Sigmoid colon (tissue), 6 donors: ENCODE measurements at regions not wholly inside any gene's neighbourhood (a gene's known extent, or its start where the extent isn't known, plus 50 kb on each side); places are given as distances from the start of the nearest gene placed in this dataset.

Source experiments
- DNase-seq: peaks from one replicate; pipeline ENCODE4 v3.0.0-alpha.2; 2019
- H3K27ac ChIP-seq, 4 donors: fragments of 200-600 bp; sonication (generic); one replicate each; pipeline ENCODE4 v1.5.1; 2016 to 2019; ENCODE audit warnings: mild to moderate bottlenecking in 1 of 4
- H3K27me3 ChIP-seq, 3 donors: fragments of 200-600 bp; sonication (generic); one replicate each; pipeline ENCODE4 v1.5.1; 2019; ENCODE audit warnings: mild to moderate bottlenecking in 1 of 3
- H3K36me3 ChIP-seq, 4 donors: fragments of 200-600 bp; sonication (generic); one replicate each; pipeline ENCODE4 v1.5.1; 2016 to 2019
- H3K4me1 ChIP-seq, 4 donors: fragments of 200-600 bp; sonication (generic); one replicate each; pipeline ENCODE4 v1.5.1; 2017 to 2019
- H3K4me3 ChIP-seq, 4 donors: fragments of 200-600 bp; sonication (generic); one replicate each; pipeline ENCODE4 v1.5.1; 2017 to 2019; ENCODE audit warnings: mild to moderate bottlenecking in 2 of 4, moderate library complexity in 1 of 4
- H3K9me3 ChIP-seq, 4 donors: fragments of 200-600 bp in 3 of 4; sonication (generic) in 3 of 4; one replicate each; pipeline versions ENCODE4 v1.5.1 to v1.6.1; 2013 to 2019
- EP300 ChIP-seq, 4 donors: sonication (generic); formaldehyde crosslinking; IDR thresholded peaks; one replicate each; pipeline ENCODE4 v1.6.1; 2017; ENCODE audit warnings: antibody characterized with exemption in 4 of 4
- POLR2A ChIP-seq, 2 donors: fragments of 450-650 bp; IDR thresholded peaks; one replicate each; pipeline ENCODE4 v1.6.1; 2016; ENCODE audit warnings: antibody characterized with exemption in 2 of 2, mild to moderate bottlenecking in 2 of 2, moderate library complexity in 2 of 2
- POLR2AphosphoS5 ChIP-seq, 4 donors: sonication (generic); formaldehyde crosslinking; IDR thresholded peaks; one replicate each; pipeline ENCODE4 v1.6.1; 2017; ENCODE audit warnings: antibody characterized with exemption in 4 of 4
- WGBS, 2 donors: extraction: QIAGEN DNeasy Blood & Tissue Kit; methylation state at CpG; one replicate each; pipeline ENCODE4 v1.1.7; 2013; 5-methylcytosine and 5-hydroxymethylcytosine counted together
- intact Hi-C: fragments of 100-400 bp; cut with DNase I; formaldehyde crosslinking; loops from one replicate; pipeline ENCODE4 v1.15.1; 2023
- TF ChIP-seq, protein P1 (sequence below), 4 experiments: fragments of 450-650 bp in 3 of 4; fragments of 200-600 bp in 1 of 4; IDR thresholded peaks; one replicate each; pipeline ENCODE4 v1.5.1; 2016 to 2019; ENCODE audit warnings: antibody characterized with exemption in 4 of 4, mild to moderate bottlenecking in 3 of 4, moderate library complexity in 2 of 4
- donor health status: healthy with polysubstance abuse.
- donor health status: healthy.

GRCh38 chr21:35245879-35246278 is 196.8 kb upstream of the RUNX1 start:
- WGBS, 2 donors, result 76 to 90% methylated on average over 1 of the region's 1 CpG
- H3K27ac ChIP-seq, result peak overlapping the region in 1 of 4 donors; percentile 67

GRCh38 chr21:35244514-35244913 is 195.4 kb upstream of the RUNX1 start:
- DNase-seq, result no peak
- Histone ChIP-seq H3K27ac (peak overlapping the region in 2 of 4 donors; percentile 38 to 67), H3K4me1 (peaks cover 0 to 24% (median 9%) of the 10 kb centered on the region in 4 donors), H3K36me3 (no peaks in the 10 kb centered on the region), H3K27me3 (no peaks in the 10 kb centered on the region), H3K9me3 (no peaks in the 10 kb centered on the region), H3K4me3 (no peak overlapping the region)
- TF ChIP-seq POLR2AphosphoS5 (IDR thresholded peaks at IDR 0.05), result peak in 1 of 4 donors; percentile 15
- TF ChIP-seq, protein P1, sequence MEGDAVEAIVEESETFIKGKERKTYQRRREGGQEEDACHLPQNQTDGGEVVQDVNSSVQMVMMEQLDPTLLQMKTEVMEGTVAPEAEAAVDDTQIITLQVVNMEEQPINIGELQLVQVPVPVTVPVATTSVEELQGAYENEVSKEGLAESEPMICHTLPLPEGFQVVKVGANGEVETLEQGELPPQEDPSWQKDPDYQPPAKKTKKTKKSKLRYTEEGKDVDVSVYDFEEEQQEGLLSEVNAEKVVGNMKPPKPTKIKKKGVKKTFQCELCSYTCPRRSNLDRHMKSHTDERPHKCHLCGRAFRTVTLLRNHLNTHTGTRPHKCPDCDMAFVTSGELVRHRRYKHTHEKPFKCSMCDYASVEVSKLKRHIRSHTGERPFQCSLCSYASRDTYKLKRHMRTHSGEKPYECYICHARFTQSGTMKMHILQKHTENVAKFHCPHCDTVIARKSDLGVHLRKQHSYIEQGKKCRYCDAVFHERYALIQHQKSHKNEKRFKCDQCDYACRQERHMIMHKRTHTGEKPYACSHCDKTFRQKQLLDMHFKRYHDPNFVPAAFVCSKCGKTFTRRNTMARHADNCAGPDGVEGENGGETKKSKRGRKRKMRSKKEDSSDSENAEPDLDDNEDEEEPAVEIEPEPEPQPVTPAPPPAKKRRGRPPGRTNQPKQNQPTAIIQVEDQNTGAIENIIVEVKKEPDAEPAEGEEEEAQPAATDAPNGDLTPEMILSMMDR (IDR thresholded peaks at IDR 0.05), result no peak
- intact Hi-C loops, result no loop called here
- 67 to 85% methylated on average over 4 of the region's 4 CpGs for WGBS, 2 donors

More at GRCh38 chr21:35245879-35246278, 196.8 kb upstream of the RUNX1 start:
- TF ChIP-seq EP300 (IDR thresholded peaks at IDR 0.05) (no peak), POLR2AphosphoS5 (IDR thresholded peaks at IDR 0.05) (no peak), POLR2A (IDR thresholded peaks at IDR 0.05) (no peak)
- TF ChIP-seq, protein P1 (IDR thresholded peaks at IDR 0.05), result no peak
- DNase-seq, result no peak
- intact Hi-C loops, result no loop called here
- Histone ChIP-seq H3K4me3 (no peak overlapping the region), H3K27me3 (no peaks in the 10 kb centered on the region), H3K36me3 (no peaks in the 10 kb centered on the region), H3K4me1 (peaks cover 0 to 24% (median 9%) of the 10 kb centered on the region in 4 donors), H3K9me3 (no peaks in the 10 kb centered on the region)

DNA sequence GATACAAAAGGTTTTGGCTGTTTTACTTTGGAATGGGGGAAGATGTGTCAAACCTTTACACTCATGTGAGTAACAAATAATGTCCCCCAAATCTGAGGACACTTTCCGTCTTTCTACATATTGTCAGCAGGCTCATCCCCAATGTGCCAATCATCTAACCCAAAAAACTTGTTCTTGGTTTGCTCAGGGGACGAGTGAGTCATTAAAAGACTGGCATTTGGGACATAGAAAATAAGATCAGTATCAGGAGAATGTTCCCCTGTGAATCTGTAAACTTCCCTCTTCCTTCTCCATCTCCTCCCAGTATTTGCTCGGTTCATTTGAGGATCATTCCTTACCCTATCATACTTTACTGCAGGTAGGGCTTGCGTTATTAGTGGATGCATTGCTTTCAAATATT is 194.1 kb upstream of the RUNX1 start:
- TF ChIP-seq POLR2A (IDR thresholded peaks at IDR 0.05), result no peak
- no peak for TF ChIP-seq POLR2AphosphoS5 (IDR thresholded peaks at IDR 0.05)
- H3K9me3 ChIP-seq, result no peaks in the 10 kb centered on the region
- H3K27ac ChIP-seq, result no peak overlapping the region
- H3K4me1 ChIP-seq, result peaks cover 0 to 24% (median 9%) of the 10 kb centered on the region in 4 donors
- H3K36me3 ChIP-seq, result no peaks in the 10 kb centered on the region
- WGBS, 2 donors, result 87 to 88% methylated on average over 4 of the region's 4 CpGs
- no peak for DNase-seq
- no peak overlapping the region for H3K4me3 ChIP-seq
- intact Hi-C loops, result no loop called here
- no peaks in the 10 kb centered on the region for H3K27me3 ChIP-seq

DNA sequence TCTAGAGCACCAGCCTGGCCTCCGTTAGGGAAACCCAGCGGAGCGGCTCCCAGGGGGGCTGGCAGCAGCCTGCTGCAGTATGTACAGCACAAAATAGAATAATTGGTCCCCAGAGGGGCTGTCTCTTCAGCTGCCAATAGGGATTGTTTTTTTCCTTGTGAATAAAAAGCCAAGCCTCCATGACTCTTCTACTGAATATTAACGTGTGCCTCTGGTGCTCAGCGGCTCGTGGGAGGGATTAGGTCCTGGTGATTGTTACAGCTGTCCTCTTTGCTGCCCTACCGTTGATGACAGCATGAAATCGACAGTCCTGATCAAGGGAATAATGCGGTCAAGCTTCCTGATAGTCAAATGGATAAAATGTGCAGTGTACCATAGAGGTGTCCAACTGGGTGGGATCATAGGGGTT is 190.7 kb upstream of the RUNX1 start:
- no peak overlapping the region for H3K4me3 ChIP-seq
- 65 to 87% methylated on average over 9 of the region's 9 CpGs for WGBS, 2 donors
- intact Hi-C loops, result no loop called here
- no peaks in the 10 kb centered on the region for H3K27me3 ChIP-seq
- peaks cover 0 to 4% (median 0%) of the 10 kb centered on the region in 4 donors for H3K9me3 ChIP-seq
- H3K36me3 ChIP-seq, result no peaks in the 10 kb centered on the region
- H3K27ac ChIP-seq, result no peak overlapping the region
- peaks cover 0 to 11% (median 5%) of the 10 kb centered on the region in 4 donors for H3K4me1 ChIP-seq
- no peak for DNase-seq
- TF ChIP-seq POLR2A (IDR thresholded peaks at IDR 0.05) (no peak), POLR2AphosphoS5 (IDR thresholded peaks at IDR 0.05) (no peak), EP300 (IDR thresholded peaks at IDR 0.05) (no peak)
- TF ChIP-seq, protein P1 (IDR thresholded peaks at IDR 0.05), result no peak

DNA sequence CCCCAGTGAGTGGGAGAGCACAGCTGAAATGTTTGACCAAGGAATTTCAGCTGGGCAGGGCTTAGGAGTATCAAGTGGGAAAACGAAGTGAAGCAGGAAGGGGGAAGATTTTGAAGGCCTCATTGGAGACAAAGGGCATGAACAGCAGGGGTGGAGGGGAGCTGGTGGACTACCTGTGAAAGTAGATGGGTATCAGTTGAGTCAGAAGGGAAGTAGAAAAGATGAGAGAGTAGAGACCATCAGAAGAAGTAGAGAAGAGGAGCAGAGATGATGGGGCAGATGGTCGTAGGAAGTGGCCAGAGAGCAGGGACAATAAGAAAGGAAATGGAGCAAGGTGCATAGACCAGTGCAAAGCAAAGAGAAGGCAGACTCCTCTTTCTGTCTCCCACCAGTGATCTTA is 189.0 kb upstream of the RUNX1 start:
- TF ChIP-seq POLR2AphosphoS5 (IDR thresholded peaks at IDR 0.05) (no peak), POLR2A (IDR thresholded peaks at IDR 0.05) (no peak), EP300 (IDR thresholded peaks at IDR 0.05) (no peak)
- TF ChIP-seq, protein P1 (IDR thresholded peaks at IDR 0.05), result no peak
- Histone ChIP-seq H3K4me3 (no peak overlapping the region), H3K9me3 (peaks cover 0 to 4% (median 0%) of the 10 kb centered on the region in 4 donors), H3K27me3 (no peaks in the 10 kb centered on the region), H3K36me3 (no peaks in the 10 kb centered on the region), H3K4me1 (no peaks in the 10 kb centered on the region), H3K27ac (no peak overlapping the region)
- no peak for DNase-seq
- 87 to 88% methylated on average over 2 of the region's 2 CpGs for WGBS, 2 donors
- intact Hi-C loops, result no loop called here
